OCI-LY3 (cell line): ENCODE measurements at regions not wholly inside any gene's neighbourhood (a gene's known extent, or its start where the extent isn't known, plus 50 kb on each side); places are given as distances from the start of the nearest gene placed in this dataset.

Experiments
- CTCF ChIP-seq: fragments of 200-600, 300-600 bp; sonication (generic); IDR thresholded peaks from 2 replicates; pipeline ENCODE4 v1.5.1; 2014; ENCODE audit warnings: antibody characterized with exemption, low read length, low read depth
- EZH2phosphoT487 ChIP-seq: fragments of 200-600 bp; shearing (Covaris generic); IDR thresholded peaks from 2 replicates; pipeline ENCODE4 v1.6.1; 2018; ENCODE audit warnings: antibody characterized with exemption, mixed run types, low read depth

- peak; percentile 29 for TF ChIP-seq CTCF
- TF ChIP-seq EZH2phosphoT487 = no peak
Measured at GRCh38 chr13:30371649-30372265, 50.5 kb upstream of the UBE2L5 start.
